ENCODE measurements at regions not wholly inside any gene's neighbourhood (a gene's known extent, or its start where the extent isn't known, plus 50 kb on each side); places are given as distances from the start of the nearest gene placed in this dataset.
"Not testable (repeated sequence)": the region's sequence is repeated elsewhere in the genome, so short reads cannot be mapped to it uniquely, and the experiment has no call there.

DNA sequence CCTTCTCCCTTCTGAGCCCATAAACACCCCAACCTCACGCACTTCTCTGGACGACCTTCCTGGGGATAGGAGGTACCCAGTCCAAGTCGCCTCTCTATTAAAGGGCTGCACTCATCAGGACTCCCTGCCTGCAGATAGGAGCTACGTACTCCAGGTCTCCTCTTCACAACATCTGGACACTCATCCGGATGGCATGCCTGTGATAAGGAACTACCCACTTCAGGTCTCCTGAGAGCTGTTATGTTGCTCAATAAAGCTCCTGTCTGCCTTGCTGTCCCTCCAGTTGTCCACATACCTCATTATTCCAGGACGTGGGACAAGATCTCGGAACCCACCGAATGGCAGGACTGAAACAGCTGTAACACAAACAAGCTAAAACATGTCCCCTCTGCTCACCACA lies 548.0 kb downstream of the TBC1D32 start:
- DNase-seq: no peak

DNA sequence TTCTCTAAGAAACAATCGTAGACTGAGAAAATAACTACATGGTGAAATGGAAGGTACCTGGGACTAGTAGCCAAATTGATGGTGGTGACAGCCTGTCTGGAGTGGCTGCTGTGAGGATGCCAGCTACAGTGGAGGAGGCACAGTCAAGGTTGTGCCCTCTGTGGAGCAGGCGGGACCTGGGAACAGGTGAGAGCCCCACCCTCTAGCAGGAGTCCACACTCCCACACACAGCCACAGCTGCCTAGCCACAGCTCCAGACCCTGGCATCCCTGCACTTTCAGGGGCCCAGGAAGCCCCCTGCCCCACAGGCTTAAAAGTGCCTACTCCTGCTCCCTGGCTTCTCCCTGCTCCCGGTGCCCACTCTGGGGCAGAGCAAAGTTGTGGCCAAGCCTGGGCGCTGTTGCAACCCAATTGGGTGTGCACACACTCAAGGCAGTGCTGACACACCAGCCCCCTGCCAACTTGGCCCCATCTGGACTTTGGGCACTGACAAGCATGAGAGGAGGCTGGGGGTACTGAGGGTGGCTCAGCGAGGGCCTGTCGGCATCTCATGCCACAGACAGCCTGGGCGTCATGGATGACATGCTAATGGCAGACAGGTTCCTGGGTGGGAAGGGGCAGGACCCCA lies 548.7 kb downstream of the TBC1D32 start:
- DNase-seq: no peak

DNA sequence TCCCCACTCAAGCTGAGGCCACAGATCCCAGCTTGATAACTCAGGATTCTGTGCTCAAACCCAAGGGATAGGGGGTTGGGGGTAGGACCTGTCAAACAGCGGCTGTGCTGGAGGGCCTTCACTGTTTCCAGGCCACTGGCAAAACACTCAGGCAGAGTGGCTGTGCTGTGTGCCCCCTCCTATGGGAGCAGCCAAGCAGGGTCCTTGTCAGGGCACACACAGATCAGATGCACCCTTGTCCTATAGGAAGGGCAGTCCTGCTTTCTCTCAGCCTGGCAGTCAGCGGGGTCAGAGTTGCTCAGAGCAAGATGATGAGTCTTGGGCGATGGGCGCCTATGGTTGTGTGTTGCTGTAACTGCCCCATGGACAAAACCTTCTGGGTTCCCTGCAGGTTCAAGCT lies 554.8 kb downstream of the TBC1D32 start:
- DNase-seq: no peak

DNA sequence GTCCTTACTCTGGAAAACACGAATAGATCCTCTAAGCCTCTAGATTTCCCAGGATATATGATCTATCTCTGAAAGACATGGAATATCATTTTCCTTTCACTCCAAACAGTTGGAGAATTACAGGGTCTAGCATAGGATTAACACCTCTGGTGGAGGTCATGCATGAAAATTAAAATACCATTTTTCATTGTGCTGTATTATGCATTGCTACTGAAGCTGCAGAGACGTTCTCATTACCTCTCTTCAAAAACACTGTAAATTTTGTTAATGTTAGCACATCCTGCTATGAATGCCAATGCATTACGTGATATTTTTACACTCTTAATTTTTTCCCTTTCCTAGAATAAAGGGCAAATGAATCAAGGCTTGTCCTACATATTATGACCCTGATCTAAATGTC lies 558.6 kb downstream of the TBC1D32 start:
- DNase-seq: no peak

DNA sequence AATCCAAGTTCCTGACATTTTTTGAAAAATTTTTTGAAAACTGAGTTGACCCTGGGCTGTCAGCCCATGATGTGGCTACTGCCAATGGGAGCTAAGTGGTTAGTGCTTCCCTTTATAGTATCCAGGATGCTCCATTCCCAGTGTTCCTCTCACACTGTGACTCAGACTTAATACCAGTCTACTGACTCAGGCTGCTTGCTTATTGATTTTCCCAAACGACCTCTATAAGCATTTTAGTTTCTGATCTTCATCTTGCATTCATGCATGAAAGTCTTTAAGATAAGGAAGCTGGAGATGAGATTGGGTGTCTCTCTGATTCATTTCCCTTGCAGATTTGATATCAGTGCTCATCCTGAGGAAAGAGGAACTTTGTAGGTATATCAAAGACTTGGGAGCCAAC lies 560.0 kb downstream of the TBC1D32 start:
- DNase-seq: no peak

DNA sequence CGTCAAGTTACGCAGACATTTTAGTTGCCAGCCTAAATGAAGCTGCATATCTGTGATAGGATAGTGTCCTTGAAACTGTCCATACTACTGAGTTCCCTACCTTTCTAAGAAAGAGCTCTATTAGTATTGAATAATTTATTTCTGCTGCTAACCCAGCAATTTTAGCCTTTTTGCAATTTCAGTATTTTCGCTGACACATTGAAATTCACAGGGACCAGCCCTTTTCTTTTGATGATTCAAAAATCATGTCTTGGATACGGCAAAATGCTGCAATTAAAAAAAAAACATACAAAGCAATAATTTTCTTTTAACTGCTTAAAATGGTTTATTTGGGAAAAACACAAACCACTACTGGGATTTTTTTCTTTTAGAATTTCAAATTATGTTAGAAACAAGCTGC lies 563.3 kb downstream of the TBC1D32 start:
- DNase-seq: no peak

DNA sequence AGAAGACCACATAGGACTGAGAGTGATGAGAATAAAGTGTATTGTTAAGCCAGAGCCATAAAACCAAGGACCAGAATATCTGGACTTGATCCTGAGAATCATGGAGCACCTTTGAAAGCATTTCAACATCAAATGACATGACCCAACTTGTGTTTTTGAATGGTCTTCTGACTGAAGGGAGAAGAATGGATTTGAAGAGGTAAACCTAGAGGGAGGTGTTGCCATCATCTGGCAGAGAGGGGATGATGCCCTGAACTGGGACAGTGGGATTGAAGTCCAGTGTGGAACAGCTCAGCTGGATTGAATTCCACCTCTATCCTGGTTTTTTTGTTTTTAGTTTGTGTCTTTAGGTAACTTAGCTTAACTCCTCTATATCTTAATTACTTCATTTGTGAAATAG lies 570.0 kb downstream of the TBC1D32 start:
- no peak for DNase-seq

DNA sequence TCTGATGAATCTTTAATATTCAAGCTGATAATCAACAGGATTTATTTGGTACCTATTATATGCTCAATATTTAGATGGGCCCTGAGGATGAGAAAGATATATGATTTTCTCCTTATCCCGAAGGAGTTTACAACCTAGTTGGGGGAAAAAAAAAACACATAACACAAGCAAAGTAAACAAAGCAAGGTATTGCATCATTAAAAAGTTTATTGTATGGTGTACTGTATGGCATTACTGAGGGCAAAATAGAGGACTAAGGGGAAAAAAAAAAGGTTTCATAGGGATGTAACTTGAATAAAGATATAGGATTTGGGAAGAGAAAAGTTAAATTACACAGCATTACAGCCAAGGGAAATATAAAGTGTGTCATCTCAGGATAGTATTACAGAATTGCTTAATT lies 574.7 kb downstream of the TBC1D32 start:
- no peak for DNase-seq

DNA sequence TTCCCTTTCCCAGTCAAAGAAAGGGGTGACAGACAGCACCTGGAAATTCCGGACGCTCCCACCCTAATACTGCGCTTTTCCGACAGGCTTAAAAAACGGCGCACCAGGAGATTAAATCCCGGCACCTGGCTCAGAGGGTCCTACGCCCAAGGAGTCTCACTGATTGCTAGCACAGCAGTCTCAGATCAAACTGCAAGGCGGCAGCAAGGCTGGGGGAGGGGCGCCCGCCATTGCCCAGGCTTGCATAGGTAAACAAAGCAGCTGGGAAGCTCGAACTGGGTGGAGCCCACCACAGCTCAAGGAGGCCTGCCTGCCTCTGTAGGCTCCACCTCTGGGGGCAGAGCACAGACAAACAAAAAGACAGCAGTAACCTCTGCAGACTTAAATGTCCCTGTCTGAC lies 585.7 kb downstream of the TBC1D32 start:
- DNase-seq: not testable (repeated sequence)

DNA sequence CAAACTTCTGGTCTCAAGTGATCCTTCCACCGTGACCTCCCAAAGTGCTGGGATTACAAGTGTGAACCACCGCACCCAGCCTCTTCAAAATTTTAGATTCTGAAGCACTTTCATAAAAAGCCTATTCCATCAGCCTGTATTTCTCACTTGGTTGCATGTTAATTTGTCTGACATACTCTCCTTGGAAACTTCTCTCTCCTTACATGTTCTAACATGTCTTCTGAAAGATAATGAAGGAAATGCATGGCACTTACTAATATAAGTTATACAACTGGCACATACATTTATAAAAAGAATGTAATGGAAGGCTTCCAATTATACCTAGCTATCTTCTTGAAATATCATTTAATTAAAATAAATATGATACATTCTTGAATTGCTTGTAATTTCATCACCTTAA lies 597.5 kb downstream of the TBC1D32 start:
- no peak for DNase-seq

DNA sequence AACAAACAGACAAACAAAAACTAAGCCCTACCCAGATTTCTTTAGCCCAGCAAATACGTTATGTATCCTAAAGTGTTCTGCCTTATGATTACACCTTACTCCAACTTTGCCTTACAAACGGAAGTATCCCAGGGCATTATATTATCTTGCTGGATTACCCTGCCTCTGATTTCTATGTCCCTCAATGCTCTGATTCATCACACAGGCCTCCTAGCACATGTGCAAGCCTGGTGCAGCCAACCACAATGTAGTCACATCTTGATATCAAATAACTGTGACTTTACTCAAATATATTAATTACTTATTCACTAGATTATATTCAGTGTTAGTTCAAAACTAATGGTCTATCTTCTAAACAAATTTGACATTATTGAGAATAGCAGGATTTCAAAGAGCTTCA lies 598.6 kb downstream of the TBC1D32 start:
- DNase-seq: no peak

DNA sequence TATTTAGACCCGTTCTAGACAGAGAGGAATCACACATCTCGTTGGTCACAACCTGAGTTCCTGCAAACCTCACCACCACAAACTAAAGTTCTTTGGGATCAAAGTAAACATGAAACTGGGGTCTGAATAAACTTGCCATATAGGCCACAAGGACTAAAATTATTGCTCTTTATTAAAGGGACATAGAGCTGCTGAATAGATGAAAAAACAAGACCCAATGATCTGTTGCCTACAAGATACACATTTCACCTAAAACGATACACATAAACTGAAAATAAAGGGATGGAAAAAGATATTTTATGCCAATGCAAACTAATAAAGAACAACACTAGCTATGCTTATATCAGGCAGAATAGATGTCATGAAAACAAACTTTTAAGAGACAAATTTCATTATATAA lies 623.0 kb downstream of the TBC1D32 start:
- DNase-seq: no peak

DNA sequence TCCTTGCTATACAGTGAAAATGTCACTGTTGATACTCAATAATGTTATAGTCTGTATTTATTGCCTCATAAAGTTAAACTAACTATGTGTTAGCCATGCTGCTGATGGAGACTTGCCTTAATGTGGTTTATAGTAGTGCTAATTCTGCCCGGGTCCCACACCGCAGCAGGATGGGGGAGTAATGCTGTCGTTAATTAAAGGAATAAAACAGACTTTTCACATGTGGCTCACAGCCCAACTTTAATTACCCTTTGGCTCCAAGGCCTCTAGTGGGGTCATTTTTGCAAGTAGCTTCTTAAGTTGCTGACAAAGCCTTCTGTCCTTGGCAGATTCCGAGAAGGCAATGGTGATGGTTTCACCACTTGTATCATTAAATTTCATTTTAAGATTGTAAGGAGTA lies 634.3 kb downstream of the TBC1D32 start:
- DNase-seq: no peak

DNA sequence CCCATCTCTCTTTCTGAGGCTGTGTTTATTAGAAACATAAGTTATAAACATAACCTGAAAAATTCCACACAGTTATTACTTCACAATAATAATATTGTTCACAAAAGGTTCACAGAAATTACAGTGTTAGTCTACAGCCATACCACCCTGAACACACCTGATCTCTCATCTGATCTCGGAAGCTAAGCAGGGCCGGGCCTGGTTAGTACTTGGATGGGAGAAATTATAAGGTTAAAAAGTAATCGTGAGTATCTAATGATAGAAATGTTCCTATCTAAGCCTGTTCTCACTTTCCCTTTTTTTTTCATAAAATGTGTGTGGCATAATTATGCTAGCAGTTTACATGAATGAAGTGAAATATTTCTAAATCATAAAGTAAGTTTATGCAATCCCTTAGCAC lies 647.8 kb downstream of the TBC1D32 start:
- no peak for DNase-seq

DNA sequence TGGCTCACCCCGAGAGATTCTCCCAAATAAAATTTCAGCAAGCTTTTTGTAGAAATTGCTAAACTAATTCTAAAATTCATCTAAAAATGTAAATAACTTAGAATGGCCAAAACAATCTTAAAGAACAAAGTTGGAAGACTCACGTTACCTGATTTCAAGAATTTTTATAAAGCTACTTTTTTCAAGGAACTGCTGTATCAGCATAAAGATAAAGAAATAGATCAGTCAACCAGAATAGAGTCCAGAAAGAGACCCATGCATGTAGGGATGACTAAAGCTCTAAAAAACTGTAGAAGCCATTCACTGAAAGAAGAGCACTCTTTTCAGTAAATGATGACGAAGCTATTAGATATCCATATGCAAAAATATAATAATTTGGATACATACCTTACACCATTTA lies 652.1 kb downstream of the TBC1D32 start:
- no peak for DNase-seq

DNA sequence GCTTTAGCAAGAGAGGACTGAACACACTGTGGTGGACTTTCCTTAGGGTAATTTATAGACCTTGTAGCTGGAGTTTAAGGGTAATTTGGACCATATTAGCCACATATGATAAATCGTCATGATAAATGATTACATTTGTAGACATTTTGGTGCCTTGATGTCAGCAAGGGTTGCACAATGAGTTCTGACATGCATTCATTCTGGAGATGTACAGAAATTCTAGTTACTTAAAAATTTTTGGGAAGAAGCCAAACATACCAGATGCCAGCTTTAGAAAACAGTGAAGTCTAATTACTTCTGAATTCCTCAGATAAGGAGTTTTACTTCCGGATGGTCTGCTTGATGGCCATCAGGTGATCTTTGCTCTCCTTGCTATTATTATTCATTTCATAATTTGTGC lies 653.1 kb downstream of the TBC1D32 start:
- DNase-seq: no peak

DNA sequence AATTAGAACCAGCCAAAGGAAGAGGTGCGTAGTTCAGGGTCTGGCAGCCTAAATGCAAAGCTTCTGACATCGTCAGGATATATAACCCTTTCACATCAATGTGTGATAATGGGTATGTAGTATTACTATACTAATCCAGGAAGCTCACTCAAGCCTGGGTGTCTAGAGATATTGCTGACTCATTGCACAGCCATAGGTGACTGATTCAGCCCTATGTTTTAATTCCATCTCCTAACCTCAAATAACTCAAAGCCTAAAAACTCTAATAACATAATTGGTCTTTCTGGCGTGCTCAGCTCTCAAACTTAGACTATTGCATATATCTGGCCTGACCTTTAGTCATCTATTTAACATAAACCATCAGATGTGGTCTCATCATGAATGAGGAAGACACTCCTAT lies 658.4 kb downstream of the TBC1D32 start:
- DNase-seq: no peak

DNA sequence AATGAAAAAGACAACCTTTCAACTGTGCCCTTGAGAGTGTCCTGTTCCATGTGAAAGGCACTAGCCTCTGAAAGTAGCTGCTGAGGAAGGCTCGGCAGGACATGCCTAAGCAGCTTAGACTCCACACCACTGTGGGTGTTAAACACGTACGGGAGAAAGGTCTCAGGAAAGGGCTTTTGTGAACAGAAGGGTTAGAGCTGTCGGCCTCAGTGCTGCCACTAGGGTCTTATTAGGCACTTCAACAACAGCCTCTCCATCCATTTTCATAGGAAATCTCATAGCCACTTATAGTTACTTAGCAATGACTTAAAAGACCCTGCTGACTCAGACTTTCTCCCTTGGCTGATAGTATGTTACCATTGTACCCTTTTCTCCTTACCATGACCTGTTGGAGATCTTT lies 662.8 kb downstream of the TBC1D32 start:
- DNase-seq: no peak

DNA sequence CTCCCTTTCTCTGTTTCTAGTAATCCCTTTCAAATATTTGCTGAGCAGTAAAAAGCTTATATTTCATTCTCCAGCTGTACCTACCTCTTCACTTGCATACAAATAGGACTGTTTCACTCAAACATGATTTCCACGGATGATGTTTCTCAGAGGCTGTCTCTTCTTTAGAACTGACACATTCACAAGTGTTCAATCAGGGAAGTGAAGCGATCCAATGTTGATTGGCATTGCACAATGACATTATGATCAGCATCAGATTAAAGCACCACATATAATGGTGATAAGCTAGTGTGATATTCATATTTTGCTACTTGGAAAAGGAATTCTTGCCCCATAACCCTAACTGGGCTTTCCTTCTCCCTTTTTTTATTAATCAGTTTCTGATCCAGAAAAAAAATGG lies 681.8 kb downstream of the TBC1D32 start:
- DNase-seq: no peak

DNA sequence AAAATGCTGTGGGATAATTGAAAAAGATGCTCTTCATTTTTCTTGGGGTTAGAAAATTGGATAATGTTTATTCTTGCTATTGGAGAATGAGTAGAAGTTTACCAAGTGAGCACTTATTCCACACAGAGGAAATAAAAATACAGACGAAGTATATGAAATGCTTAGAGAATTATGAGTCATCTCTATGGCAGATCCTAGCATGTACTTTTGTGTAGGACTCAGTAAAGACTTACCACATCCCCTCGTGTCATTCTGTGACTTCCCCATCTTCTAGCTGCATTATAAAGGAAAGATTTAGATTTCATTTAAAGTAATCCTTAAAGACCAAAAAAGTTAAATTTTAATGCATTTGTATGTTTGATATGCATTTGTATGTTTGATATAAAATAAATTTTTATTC lies 685.6 kb downstream of the TBC1D32 start:
- no peak for DNase-seq

DNA sequence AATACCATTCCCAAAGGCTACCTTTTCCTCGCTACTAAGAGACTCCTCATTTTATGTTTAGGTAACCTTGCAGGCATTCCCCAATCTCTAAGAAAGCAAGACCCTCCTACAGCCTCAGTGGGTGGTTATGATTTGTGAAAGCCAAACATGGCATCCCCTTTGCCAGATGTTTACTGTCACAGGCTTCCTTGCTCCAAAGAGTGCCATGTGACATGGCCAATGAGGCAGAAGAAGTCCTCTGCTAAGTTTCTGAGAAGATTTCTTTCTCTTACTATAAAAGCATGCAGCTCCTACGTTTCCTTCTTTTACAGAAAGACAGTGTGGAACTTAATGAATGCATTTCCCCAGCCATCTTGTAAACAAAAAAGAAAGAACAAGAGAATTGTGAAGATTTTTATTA lies 688.2 kb downstream of the TBC1D32 start:
- no peak for DNase-seq

DNA sequence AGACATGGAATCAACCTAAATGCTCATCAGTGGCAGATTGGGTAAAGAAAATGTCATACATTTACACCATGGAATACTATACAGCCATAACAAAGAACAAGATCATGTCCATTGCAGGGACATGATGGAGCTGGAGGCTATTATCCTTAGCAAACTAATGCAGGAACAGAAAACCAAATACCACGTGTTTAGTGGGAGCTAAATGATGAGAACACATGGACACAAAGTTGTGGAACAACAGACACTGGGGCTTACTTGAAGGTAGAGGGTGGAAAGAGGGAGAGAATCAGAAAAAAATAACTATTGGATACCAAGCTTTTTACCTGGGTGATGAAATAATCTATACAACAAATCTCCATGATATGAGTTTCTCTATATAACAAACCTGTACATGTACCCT lies 701.3 kb downstream of the TBC1D32 start:
- DNase-seq: no peak

DNA sequence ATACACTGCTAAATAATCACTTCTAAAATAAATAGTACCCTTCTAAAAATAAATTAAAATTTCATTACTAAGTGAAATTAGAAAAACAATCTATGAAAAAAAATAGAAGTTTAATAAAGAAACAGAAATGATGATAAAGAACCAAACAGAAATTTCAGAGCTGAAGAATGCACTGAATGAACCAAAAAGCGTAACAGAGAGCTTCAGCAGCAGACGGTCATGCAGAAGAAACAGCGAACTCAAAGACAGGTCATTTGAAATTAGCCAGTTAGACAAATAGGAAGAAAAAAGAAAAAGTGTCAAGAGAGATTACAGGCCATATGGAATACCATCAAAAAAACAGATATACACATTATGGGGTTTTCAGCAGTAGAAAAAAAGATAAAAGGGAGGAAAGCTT lies 706.7 kb downstream of the TBC1D32 start:
- no peak for DNase-seq

DNA sequence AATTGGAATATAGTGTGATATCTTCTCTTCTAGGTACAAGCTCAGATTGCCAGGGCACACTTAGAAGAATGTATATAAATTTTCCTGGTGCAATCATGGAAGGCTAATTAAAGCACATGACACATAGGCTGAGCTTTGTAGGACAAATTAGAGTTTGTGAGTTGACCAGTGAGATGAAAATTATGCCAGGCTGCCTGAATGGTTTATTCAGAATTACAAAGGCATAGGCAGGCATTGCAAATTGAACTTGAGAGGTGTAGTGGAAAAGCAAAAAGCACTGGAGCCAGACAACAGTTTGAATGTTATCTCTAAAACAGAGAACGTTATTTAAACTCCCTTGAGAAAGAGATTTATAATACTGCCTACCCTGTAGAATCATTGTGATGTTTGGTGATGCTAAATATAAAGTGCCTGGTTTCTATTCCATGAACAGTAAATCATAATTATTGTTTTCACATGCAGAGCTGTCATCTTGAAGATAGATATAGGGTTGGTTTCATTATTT lies 712.1 kb downstream of the TBC1D32 start:
- DNase-seq: no peak

DNA sequence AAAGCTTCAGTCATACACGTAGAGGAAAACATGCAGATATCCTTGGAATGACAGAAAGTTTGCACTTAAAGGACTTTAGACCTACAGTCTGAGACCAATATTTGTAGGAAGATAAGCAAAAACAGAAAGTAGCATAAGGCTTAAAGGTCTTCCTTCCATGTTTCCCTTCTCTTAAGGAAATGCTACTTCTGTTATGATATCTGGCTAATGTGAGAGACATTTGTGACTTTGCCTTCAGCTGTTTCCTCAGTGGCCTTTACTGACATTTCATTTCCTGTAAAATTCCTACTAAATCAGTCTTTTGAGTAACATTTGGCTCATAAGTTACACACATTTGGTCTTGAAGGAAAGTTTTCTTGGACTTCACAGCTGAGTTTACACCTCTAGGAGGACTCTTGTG lies 713.4 kb downstream of the TBC1D32 start:
- DNase-seq: no peak

DNA sequence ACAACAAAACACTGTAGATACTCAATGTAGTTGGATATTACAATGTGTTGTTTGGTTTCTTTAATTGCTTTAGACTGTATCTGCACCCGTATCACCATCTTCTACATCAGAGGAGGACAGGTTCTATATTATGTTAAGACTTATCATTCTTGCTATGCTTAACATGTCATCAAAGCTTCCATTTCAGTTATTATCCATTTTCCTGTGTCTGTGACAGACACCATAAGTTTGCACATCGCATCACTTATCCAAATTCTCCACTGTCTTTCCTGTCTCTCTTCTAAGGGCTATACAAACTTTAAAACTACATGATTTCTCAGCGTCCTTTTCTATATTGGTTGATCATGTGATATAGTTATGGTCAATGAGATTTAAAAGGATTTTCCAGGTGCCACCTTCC lies 719.0 kb downstream of the TBC1D32 start:
- no peak for DNase-seq
